Ishikawa (cell line): ENCODE measurements at regions not wholly inside any gene's neighbourhood (a gene's known extent, or its start where the extent isn't known, plus 50 kb on each side); places are given as distances from the start of the nearest gene placed in this dataset.

Experiments used
- CREB1 ChIP-seq: IDR thresholded peaks from 2 replicates; pipeline ENCODE4 v1.6.1; 2012; ENCODE audit warnings: low read depth
- EGR1 ChIP-seq: IDR thresholded peaks from 2 replicates; pipeline ENCODE4 v1.6.1; 2012
- EP300 ChIP-seq: IDR thresholded peaks from 2 replicates; pipeline ENCODE4 v1.6.1; 2012; ENCODE audit warnings: borderline replicate concordance
- FOXM1 ChIP-seq: IDR thresholded peaks from 2 replicates; pipeline ENCODE4 v1.6.1; 2012; ENCODE audit warnings: low read depth, borderline replicate concordance
- RAD21 ChIP-seq: IDR thresholded peaks from 2 replicates; pipeline ENCODE4 v1.6.1; 2012; ENCODE audit warnings: low read depth
- REST ChIP-seq: IDR thresholded peaks from 2 replicates; pipeline ENCODE4 v1.6.1; 2012; ENCODE audit warnings: low read depth, mild to moderate bottlenecking
- TAF1 ChIP-seq: IDR thresholded peaks from 2 replicates; pipeline ENCODE4 v1.6.1; 2012; ENCODE audit warnings: low read depth, mild to moderate bottlenecking
- YY1 ChIP-seq: IDR thresholded peaks from 2 replicates; pipeline ENCODE4 v1.6.1; 2012; ENCODE audit warnings: low read depth
- ZBTB7A ChIP-seq: IDR thresholded peaks from 2 replicates; pipeline ENCODE4 v1.6.1; 2012; ENCODE audit warnings: low read depth
- TF ChIP-seq, protein P1 (sequence below): IDR thresholded peaks from 2 replicates; pipeline ENCODE4 v1.6.1; 2012

DNA sequence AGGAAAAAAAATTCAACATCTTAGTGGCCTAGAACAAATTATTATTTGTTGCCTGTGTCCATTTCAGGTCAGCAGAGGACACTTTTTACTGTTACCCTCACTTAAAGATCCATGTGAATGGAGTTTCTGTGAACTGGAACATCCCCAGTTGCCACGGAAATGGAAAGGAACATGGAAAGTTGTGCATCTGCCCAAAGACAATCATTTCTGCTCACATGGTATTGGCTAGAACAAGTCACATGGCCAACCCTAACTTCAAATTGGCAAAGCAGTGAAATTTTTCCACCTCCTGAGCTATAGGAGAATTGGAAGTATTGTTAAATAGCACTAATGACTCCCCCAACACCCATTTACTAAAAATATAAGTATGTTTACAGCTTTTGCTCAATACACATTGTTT lies 71.2 kb upstream of the CCBE1 start:
- TF ChIP-seq RAD21 = no peak
- no peak for TF ChIP-seq REST
- TF ChIP-seq EP300 = no peak
- TF ChIP-seq, protein P1, sequence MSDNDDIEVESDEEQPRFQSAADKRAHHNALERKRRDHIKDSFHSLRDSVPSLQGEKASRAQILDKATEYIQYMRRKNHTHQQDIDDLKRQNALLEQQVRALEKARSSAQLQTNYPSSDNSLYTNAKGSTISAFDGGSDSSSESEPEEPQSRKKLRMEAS = no peak
- no peak for TF ChIP-seq EGR1
- TF ChIP-seq TAF1 = no peak
- TF ChIP-seq CREB1 = no peak
- no peak for TF ChIP-seq YY1
- TF ChIP-seq ZBTB7A = no peak
- no peak for TF ChIP-seq FOXM1
